KMS-11 (cell line): ENCODE measurements at regions not wholly inside any gene's neighbourhood (a gene's known extent, or its start where the extent isn't known, plus 50 kb on each side); places are given as distances from the start of the nearest gene placed in this dataset.

Source experiments
- H2AFZ ChIP-seq: fragments of 200-600 bp; sonication (generic); 2 replicates; pipeline ENCODE4 v1.6.1; 2016; ENCODE audit warnings: antibody characterized with exemption, mixed run types, low read depth
- H3K27ac ChIP-seq: fragments of 200-600 bp; sonication (generic); 2 replicates; pipeline ENCODE4 v1.6.1; 2016; ENCODE audit warnings: mild to moderate bottlenecking, mixed run types
- H3K27me3 ChIP-seq: fragments of 200-600 bp; sonication (generic); 2 replicates; pipeline ENCODE4 v1.6.1; 2017; ENCODE audit warnings: mild to moderate bottlenecking, low read depth, mixed run types, moderate library complexity; ENCODE audit not compliant: insufficient read depth
- H3K36me3 ChIP-seq: fragments of 200-600 bp; sonication (generic); 2 replicates; pipeline ENCODE4 v1.6.1; 2017; ENCODE audit warnings: mild to moderate bottlenecking, mixed run types; ENCODE audit not compliant: insufficient read depth
- H3K4me1 ChIP-seq: fragments of 200-600 bp; sonication (generic); 2 replicates; pipeline ENCODE4 v1.6.1; 2016; ENCODE audit warnings: mild to moderate bottlenecking, low read depth, mixed run types; ENCODE audit not compliant: poor library complexity, severe bottlenecking
- H3K4me2 ChIP-seq: fragments of 200-600 bp; sonication (generic); 2 replicates; pipeline ENCODE4 v1.7.0; 2016; ENCODE audit warnings: mild to moderate bottlenecking, mixed run types
- H3K4me3 ChIP-seq: fragments of 200-600 bp; sonication (generic); IDR thresholded peaks from 2 replicates; pipeline ENCODE4 v1.6.1; 2017; ENCODE audit warnings: low read depth, low read length, mixed read lengths; ENCODE audit not compliant: insufficient read depth
- H3K79me2 ChIP-seq: fragments of 200-600 bp; sonication (generic); 2 replicates; pipeline ENCODE4 v1.6.1; 2016; ENCODE audit warnings: low read depth, mixed run types; ENCODE audit not compliant: insufficient read depth
- H3K9ac ChIP-seq: fragments of 200-600 bp; sonication (generic); 2 replicates; pipeline ENCODE4 v1.6.1; 2016; ENCODE audit warnings: mild to moderate bottlenecking, mixed run types
- H4K20me1 ChIP-seq: fragments of 200-600 bp; sonication (generic); 2 replicates; pipeline ENCODE4 v1.6.1; 2016; ENCODE audit warnings: mild to moderate bottlenecking, mixed run types; ENCODE audit not compliant: insufficient read depth
- TF ChIP-seq, protein P1 (sequence below): fragments of 200-600 bp; sonication (generic); conservative IDR thresholded peaks from 2 replicates; pipeline ENCODE4 v1.6.1; 2017; ENCODE audit warnings: low read depth, mild to moderate bottlenecking, antibody characterized with exemption, low read length, moderate library complexity, mixed read lengths

- Histone ChIP-seq H4K20me1 (no peaks in the 10 kb centered on the region), H2AFZ (no peak overlapping the region), H3K27ac (no peak overlapping the region), H3K9ac (no peak overlapping the region), H3K4me3 (no peak overlapping the region), H3K36me3 (no peaks in the 10 kb centered on the region), H3K4me1 (no peaks in the 10 kb centered on the region), H3K79me2 (no peaks in the 10 kb centered on the region), H3K4me2 (no peak overlapping the region), H3K27me3 (no peaks in the 10 kb centered on the region)
- TF ChIP-seq, protein P1, sequence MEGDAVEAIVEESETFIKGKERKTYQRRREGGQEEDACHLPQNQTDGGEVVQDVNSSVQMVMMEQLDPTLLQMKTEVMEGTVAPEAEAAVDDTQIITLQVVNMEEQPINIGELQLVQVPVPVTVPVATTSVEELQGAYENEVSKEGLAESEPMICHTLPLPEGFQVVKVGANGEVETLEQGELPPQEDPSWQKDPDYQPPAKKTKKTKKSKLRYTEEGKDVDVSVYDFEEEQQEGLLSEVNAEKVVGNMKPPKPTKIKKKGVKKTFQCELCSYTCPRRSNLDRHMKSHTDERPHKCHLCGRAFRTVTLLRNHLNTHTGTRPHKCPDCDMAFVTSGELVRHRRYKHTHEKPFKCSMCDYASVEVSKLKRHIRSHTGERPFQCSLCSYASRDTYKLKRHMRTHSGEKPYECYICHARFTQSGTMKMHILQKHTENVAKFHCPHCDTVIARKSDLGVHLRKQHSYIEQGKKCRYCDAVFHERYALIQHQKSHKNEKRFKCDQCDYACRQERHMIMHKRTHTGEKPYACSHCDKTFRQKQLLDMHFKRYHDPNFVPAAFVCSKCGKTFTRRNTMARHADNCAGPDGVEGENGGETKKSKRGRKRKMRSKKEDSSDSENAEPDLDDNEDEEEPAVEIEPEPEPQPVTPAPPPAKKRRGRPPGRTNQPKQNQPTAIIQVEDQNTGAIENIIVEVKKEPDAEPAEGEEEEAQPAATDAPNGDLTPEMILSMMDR, result no peak
Measured at GRCh38 chr4:59381591-59381990, 1818.5 kb upstream of the ADGRL3 start.

DNA sequence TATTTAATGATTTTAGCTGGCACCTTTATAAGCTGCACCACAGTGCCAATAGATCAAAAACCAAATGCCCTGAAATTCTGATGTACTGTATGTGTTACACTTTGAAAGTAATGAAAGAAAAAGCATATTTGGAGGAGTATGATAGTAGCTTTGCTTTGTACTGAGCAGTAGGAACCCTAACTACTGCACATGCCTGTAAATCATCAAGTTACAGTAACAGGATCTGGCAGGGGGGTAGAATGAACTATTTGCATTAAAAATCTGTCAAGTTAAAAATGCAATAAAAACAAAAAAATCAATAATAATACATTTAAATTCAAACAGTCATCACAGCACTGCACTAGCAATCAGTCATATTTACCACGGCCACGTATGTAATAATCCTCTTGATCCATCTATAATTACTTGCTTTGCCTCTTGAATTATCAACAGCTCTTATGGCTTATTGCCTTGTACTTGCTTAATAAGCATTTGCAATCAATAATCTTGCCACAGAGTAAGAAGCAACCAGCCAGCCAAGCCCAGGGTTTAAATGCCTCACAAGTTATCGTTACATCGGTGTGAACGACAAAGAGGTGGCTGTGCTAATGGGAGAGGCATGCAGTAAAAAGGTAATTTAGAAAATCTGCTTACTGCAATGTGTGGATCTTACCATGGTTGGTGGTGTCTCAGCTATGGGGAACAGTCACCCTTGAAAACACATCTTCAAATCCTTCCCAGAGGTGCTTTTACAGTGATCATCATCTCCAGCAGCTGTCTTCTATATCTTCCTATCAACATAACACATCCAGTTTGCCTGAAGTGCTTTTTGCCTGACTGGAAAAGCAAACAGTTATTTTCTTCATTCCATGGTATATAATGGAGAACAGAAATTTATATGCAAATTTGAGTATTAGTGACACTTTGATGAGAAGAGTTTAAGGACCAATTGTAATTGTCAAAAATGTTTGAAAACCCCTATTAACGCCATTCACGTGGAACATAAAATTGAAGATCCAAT, 1812.1 kb upstream of the ADGRL3 start:
- TF ChIP-seq, protein P1, result no peak
- Histone ChIP-seq H3K27me3 (no peaks in the 10 kb centered on the region), H3K9ac (no peak overlapping the region), H4K20me1 (no peaks in the 10 kb centered on the region), H3K4me3 (no peak overlapping the region), H2AFZ (no peak overlapping the region), H3K4me2 (no peak overlapping the region), H3K27ac (no peak overlapping the region), H3K36me3 (no peaks in the 10 kb centered on the region), H3K79me2 (no peaks in the 10 kb centered on the region), H3K4me1 (no peaks in the 10 kb centered on the region)

DNA sequence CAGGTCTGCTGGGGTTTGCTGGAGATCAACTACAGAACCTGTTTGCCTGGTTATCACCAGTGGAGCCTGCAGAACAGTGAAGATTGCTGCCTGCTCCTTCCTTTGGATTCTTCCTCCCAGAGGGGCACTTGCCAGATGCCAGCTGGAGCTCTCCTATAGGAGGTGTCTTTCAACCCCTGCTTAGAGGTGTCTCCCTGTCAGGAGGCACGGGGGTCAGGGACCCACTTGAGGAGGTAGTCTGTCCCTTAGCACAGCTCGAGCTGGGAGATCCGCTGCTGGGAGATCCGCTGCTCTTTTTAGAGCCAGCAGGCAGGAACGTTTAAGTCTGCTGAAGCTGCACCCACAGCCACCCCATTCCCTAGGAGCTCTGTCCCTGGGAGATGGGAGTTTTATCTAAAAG, 1806.3 kb upstream of the ADGRL3 start:
- no peak overlapping the region for H3K4me3 ChIP-seq
- TF ChIP-seq, protein P1, result no peak
- no peak overlapping the region for H3K9ac ChIP-seq

DNA sequence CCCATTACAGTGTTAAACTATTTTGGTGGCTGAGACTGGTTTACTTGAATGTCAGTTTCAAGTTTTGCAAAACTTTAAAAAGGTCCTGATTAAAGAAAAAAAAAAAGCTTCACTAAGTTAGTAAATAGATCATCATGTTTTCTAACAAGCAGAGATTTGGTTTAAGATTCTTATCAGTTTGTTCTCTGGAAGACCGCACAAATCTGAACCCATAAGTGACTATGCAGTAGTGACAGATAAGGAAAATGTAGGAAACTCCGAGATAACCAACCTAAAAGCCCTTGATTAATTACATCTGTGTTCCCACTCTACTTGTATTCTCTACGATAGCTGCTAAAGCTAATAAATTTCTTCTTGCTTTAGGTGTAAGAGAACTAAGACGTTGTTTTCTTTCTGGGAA, 1799.8 kb upstream of the ADGRL3 start:
- H4K20me1 ChIP-seq, result no peaks in the 10 kb centered on the region
- TF ChIP-seq, protein P1, result no peak
- H3K9ac ChIP-seq, result no peak overlapping the region
- no peaks in the 10 kb centered on the region for H3K36me3 ChIP-seq
- H3K4me3 ChIP-seq, result no peak overlapping the region
- H2AFZ ChIP-seq, result no peak overlapping the region
- no peak overlapping the region for H3K4me2 ChIP-seq
- no peaks in the 10 kb centered on the region for H3K4me1 ChIP-seq
- H3K27me3 ChIP-seq, result no peaks in the 10 kb centered on the region
- no peak overlapping the region for H3K27ac ChIP-seq
- no peaks in the 10 kb centered on the region for H3K79me2 ChIP-seq

More for the DNA sequence above, 1806.3 kb upstream of the ADGRL3 start:
- Histone ChIP-seq H3K4me1 (no peaks in the 10 kb centered on the region), H3K27me3 (no peaks in the 10 kb centered on the region), H2AFZ (no peak overlapping the region), H4K20me1 (no peaks in the 10 kb centered on the region), H3K79me2 (no peaks in the 10 kb centered on the region), H3K36me3 (no peaks in the 10 kb centered on the region), H3K27ac (no peak overlapping the region), H3K4me2 (no peak overlapping the region)
